Retina (tissue), 1 donor: ENCODE measurements at regions not wholly inside any gene's neighbourhood (a gene's known extent, or its start where the extent isn't known, plus 50 kb on each side); places are given as distances from the start of the nearest gene placed in this dataset.
"Not testable (repeated sequence)": the region's sequence is repeated elsewhere in the genome, so short reads cannot be mapped to it uniquely, and the experiment has no call there.

Source experiments
- DNase-seq: peaks from one replicate; pipeline ENCODE4 v3.0.0-alpha.2; 2016

DNA sequence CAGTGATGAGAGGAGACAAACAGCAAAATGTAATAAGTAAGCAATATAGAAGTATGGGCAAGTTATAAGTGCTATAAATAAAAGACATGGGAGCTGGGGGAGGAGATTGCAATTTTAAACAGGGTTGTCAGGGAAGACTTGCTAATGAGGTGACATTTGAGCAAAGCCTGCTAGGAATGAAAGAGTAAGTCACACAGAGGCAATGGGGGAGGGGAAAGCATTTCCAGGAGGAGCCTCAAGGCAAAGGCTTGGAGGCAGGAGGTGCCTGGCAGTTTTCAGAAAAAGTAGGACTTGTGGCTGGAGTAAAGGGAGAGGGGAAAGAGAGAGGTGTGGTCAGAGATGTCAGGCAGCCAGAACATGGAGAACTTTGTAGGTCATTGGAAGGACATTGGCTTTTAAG lies 124.4 kb upstream of the NMUR2 start:
- DNase-seq, result no peak

DNA sequence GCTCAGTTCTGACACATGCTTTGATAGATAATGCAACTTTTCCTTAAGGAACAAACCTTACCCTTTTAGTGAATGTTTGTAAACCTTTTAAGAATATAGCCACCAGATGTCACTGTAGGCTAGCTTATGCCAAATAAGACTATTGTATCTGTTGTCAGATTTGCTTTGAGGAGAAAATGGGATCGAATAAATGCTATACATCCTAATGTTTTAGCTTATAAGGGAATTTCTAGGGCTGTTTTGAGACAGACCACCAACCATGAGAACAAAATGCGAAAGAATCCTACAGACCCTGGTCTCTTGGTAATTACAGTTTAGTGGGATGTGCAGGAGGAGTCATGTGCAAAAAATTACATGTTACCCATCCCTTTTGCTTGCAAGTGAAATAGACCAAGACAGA lies 127.6 kb upstream of the NMUR2 start:
- DNase-seq, result peak; percentile 63

DNA sequence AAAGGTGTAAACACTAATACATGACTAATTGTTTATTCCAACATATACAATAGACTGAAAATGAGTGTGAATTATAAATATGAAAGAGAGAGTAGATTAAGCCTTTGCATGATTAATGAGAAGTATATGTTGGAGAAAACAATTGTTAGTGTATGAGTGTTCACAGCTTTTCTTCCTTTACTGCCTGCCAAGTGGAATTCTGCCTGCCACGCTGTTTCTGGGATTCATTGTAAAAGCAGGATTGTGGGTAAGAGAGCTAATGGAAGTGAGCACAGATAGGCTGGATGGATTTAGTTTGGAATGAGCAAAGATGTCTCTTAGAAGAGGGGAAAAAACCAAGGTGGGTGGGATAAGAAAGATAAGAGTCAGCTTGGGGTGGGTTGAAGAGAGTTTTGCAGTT lies 129.6 kb upstream of the NMUR2 start:
- no peak for DNase-seq

DNA sequence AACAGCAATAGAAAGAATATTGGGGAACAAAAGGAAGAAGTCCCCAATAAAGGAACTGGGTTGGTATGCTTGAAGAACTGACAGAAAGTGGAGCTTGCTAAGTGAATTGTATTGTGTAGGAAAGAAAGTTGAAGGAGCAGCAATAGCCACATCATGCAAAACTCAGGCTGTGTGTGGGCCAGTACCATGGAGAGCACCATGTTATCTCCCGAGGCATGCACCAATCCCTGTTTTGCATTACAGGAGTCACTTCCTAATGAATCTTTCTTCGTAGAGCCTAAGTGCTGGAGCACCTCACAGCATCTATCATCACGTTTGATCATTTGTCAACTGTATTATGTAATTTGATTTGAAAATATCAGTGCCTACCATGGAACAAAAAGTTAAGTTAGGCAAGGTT lies 137.7 kb upstream of the NMUR2 start:
- no peak for DNase-seq

DNA sequence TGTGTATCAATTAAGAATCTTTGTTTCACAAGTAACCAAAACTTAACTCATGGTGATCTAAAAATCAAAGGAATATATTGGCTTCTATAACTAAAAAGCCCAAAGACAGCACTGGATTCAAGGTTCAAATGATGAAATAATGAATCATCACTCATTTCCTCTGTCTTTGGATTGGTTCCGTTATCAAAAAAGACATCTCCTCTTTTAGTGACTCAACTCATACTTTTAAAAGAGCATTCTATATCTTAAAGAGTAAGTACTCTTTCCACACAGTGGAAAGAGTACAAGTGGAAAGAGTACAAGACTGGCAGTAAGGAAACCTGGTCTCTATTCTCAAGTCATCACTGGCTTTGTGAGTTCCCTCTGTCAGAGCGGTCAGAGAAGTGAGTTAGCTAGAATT lies 141.4 kb upstream of the NMUR2 start:
- DNase-seq, result no peak

DNA sequence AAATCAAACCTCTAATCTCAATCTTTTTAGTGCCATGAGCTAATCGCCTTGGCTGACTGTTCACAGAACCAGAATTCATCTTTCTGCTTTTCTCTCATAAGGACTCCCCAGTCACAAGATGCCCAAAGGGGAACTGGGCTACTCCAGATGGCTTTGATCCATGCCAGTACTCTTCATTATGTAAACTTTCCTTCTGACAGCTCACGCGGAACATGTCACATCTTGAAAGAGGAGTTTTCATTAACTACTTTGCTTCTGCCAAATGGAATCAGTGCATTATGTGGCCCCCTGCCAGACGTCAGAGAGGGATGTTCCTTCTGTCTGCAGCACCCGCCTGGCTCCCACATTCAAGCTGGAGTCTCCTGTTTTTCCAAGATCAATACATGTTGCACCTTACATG lies 142.1 kb upstream of the NMUR2 start:
- DNase-seq, result no peak

DNA sequence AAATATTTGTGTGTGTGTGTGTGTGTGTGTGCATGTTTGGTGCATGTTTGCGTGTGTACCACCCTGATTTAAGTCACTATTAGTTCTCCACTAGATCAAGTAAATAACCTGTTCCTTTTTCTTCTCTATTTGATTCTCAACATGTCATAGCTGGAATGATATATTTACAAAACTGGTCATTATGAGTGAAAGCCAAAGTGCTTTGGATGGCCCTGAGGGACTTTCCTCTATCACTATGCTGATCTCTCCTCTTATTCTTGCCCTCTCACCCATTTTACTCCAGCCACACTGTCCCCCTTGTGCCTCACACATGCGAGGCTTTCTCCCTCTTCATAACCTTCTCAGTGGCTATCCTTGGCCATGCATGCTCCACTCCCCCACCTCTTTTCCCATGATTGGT lies 144.6 kb upstream of the NMUR2 start:
- no peak for DNase-seq

DNA sequence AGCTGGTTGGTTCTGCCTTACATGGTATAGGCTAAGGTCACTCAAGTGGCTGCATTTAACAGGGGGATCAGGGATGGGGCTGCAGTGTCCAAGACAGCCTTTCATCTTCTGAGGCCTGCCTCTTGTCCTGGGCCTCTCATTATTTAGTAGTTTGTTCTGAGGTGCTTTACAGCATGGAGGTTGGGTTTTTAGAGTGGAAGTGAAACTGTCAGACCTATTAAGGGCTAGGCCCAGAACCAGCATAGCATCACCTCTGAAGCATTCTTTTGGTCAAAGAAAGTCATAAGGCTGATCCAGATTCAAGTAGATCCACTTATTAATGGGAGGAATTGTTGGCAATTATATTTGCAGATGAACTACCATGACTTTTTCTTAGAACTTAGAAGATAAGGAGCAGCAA lies 146.0 kb upstream of the NMUR2 start:
- DNase-seq, result no peak

DNA sequence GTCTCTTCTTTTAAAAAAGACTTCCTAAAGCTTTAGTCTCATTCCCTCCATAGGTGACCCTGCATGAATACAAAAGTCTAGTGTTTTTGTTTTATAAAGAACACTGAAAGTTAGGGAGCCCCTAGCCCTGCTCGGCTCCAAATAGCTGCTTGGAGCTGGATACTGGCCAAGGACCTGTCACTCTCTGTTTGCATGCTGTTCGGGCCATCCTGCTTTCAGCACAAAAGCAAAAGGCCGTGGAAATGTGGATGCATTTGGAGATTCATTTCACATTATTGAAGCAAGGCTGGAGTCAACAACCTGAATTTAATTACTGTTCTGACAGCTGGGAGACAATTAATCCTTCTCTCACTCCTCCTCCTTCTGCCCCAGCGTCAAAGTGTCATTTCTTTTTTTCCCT lies 151.7 kb upstream of the NMUR2 start:
- peak; percentile 64 for DNase-seq

DNA sequence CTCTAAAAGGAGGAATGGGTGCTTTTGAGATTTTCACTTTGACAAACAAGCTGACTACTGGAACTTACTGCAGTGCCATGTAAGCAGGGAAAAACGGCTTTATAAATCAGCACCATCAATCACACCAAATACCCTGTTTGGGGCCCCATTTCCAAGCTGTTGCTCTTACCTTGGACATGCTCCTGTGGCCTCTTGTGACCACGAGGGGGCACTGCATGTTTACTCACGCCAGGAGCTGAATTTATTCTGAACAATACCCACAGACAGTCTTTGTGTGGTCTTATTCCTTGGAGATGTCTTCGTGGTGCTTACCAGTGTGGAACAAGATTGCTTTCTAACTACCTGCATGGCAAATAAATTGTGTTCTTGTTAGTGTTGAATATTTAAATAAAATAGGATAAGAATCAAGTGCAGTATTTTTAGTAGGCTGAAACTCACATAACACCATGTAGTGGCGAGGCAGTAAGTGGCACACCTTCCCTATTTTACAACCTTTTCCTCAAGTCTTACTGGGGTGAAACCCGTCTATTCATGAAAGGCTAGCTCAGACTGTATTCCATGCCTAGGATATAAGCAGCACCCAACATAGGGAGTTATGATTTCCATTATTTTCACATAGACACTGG lies 155.5 kb upstream of the NMUR2 start:
- DNase-seq, result peak; percentile 69

DNA sequence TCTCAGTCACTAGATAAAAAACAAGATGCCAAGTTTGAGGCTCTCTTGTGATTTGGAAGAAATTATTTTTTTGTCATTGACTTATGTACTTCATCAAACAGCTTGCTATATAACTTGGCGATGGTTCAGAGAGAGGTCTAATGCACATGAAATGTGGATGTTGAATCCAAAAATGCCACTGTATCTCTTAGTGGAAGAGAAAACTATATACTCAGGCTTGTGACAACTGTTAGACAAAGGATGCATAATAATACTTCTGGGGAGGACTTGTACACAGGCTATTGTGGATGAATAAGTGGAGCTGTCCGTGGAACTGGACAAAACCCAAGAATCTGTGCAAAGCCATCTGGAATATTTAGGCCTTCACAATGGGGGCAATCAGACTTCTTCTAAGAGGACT lies 162.9 kb upstream of the NMUR2 start:
- DNase-seq, result no peak

DNA sequence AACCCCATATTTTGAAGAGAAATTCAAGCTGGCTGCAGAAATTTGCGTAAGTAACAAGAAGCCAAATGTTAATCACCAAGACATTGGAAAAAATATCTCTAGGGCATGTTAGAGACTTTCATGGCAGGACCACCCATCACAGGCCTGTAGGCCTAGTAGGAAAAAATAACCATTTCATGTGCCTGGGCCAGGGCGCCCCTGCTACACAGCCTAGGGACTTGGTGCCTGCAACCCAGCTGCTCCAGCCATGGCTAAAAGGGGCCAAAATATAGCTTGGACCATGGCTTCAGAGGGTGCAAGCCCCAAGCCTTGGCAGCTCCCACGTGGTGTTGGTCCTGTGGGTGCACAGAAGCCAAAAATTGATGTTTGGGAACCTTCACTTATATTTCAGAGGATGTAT lies 167.7 kb upstream of the NMUR2 start:
- no peak for DNase-seq

DNA sequence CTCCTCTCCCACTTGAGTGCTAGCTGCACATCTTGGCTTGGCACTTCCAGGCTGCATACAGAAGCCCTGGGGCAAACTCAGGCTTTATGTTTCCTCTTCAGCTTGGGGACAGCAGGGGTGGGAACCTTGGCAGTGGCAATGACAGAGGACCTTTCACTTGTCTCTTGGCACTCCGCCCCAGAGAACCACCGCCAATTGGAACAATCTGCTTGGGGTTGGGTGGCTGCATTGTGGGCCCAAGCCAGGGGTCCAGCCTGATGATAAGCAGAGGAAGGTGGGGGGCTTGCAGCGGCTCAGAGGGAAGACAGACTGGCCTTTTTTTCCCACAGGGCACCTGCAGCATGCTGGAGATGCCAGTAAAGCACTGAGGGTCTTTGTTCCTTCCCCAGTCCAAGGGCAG lies 179.0 kb upstream of the NMUR2 start:
- DNase-seq, result no peak

DNA sequence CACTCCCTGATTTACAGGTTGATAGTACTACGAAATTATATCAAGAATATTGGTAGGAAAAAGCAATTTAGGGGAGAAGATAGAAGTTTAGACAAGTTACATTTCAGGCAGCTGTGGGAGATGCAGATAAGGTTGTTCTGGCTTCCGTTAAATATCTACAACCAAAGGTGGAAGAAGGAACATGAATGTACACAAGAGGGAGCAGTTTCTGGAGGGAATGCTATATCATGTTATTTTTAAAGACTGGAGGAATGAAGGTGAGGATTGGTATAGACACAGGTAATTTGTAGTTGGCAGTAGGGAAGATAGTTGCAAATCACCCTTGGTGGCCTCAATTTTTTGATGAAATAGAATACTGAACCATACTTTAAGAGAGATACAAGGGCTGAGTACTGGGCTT lies 187.3 kb upstream of the NMUR2 start:
- no peak for DNase-seq

DNA sequence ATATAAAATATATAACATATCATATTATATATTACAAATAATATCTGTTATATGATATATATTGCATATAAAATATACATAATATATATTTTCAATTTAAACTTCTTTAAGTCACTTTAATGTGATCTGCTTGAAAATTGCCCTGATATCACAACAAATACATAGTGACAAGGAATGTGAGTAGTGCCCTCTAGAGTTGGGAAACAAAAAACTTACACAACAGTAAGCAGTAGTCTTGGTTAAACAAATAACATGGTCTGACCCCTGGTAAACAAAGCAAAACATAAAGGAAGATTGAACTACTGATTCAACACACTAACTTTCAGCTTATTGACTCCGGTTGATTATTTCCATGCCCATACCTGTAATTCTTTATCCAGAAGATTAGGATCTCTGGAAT lies 188.3 kb upstream of the NMUR2 start:
- DNase-seq, result no peak

DNA sequence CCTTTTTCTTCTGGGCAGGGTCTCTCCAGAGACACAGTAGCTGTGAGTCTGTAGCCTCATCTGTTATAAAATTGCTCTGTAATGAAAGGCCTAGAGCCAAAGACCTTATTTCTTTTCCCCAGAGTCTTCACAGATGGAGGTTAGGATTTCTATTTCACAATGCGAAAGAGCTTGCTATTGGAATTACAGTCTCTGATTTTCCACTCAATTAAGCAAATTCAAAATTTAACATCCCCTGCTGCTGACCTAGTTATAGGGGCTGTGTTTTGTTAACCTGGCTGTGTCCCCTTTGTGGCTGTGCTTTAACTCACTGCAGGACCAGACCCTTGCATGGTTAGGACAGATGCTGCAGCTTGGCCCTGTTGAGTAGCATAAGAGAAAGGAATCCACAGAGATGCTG lies 190.3 kb upstream of the NMUR2 start:
- DNase-seq, result peak; percentile 74

DNA sequence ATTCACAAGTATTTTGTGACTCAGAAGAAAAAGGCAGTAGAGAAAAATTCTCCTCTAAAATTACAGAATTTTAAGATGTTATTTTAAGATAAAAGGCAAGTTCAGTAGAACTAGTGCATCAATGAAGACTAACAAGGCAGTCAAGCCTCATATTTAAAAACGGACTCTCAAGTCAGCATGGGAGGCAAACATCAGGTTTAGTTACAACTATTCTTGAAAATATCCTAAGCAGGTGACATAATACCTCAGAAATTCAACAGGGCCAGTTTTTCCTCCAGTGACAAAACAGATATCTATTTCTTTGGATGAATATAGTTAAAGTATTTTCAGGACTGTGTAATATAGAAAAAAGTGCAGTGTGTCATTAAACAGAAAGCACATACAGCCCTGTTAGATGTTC lies 194.0 kb upstream of the NMUR2 start:
- no peak for DNase-seq

DNA sequence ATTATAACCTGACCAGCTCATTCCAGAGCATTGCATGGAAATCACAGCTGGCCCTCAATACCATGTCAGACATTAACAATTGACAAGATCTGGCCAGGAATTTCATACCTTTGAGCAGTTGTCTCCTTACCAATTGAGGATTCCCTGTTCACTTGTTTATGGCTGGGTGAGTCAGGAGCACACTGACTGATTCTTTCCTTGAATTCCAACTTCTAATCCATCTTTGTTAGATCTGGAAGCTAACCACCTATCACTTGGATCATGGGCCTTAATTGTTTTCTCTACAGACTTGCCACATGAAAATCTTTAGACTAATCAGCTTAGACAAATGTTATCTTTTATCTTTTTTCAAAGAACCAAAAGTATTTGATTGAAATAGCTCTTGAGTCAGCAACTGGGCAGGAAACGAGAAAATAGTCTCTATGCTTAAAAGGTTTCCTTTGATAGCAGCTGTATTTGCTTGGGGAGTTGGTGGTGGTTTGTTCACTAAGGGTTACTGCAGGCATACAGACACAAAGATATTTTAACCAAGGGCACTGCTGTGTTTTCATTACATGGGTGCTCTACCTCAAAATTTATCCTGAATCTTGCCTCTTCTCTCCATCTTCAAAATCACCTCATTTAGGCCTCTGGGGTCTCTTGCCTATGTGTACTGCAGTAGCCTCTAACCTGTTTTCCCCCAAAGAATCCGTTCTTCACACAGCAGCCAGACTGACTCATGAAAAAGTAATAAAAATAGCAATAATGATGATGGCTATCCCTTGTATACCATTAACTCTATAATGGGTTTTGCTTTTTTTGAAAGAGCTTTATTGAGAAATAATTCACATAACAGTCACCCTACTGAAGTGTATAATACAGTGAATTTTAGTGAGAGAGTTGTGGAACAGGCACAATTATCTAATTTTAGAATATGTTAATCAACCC lies 197.0 kb upstream of the NMUR2 start:
- DNase-seq, result no peak

DNA sequence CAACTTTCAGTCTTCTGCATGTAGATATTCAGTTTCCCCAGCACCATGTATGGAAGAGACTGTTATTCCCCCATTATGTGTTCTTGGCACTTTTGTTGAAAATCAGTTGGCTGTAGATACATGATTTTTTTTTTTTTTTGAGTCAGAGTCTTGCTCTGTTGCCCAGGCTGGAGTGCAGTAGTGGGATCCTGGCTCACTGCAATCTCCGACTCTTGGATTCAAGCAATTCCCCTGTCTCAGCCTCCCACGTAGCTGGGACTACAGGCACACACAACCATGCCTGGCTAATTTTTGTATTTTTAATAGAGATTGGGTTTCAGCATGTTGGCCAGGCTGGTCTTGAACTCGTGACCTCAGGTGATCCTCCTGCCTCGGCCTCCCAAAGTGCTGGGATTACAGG lies 201.0 kb upstream of the NMUR2 start:
- DNase-seq, result not testable (repeated sequence)

DNA sequence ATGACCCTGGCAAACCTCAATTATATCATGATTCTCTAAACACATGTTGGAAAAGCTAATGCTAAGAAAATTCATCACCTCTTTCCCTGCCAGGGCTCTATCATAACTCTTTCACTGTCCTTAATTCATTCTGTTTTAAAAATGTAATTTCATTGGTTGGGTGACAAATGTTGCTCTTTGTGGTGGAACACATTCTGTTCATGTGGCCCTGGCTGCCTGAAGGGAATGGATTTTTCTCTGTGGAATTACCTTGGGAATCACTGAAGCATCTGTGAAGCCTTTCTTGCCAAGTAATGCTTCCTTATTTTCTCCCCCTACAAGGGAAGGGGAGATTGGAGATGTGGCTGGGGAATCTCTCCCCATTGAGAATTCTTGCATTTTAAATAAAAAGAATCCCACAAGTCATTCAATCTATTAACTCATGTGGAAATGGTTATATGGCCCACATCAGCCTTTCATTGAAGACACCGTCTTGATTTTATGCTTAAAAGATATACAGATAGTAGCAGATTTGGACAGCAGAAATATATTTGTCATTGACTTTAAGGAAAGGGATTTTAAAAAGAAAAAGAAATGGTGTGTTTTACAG lies 201.8 kb upstream of the NMUR2 start:
- DNase-seq, result no peak

DNA sequence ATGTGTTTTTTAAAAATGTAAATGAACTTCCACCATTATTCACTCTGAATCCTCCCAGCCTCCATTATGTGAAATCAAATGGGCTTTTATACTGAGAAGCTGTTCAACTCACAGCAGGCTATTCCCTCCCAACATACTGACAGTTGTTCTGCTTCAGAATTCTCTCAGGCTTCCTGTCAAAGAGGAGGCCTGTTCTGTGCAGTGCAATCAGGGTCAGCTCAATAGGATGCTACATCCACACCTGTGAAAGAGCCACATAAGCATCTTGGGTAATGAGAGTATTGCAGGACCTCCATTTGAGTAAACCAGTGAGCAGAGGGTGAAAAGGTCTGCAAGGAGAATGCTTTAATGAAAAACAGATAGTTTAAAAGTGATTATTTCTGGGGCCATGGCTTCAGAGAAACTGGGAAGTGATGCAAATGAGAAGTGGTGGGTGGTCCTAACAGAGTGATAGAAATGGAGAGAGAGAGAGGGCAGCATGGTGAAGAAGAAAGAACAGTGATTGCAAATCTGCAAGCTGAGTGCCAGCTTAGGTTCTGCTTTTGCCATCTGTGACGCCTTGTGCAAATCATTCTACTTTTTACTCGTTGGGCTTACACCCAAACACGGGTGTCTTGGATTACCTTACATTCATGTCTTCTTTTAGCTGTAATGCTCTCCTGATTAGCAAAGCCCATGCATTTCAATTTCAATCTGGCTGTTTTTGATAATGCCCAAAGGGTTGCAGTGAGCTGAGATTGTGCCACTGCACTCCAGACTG lies 202.5 kb upstream of the NMUR2 start:
- DNase-seq, result peak; percentile 36

DNA sequence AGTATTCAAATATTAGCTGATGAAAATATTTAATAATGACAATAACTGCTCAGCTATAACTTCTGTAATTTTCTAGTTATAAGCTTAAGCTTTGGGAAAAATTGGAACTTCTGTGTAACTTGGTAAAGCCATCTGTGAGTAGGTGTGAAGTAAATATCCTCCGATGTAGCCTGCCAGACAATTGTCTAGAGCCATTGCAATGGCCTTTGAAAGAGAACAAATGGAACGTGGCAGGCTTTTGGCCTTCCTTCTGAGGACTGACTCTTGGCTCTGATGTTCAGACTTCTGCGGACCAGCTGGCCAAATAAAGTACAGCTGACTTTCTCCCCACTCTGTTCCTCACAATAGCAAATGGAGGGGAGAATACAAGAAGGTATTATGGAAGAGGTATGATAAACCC lies 203.4 kb upstream of the NMUR2 start:
- DNase-seq, result no peak

DNA sequence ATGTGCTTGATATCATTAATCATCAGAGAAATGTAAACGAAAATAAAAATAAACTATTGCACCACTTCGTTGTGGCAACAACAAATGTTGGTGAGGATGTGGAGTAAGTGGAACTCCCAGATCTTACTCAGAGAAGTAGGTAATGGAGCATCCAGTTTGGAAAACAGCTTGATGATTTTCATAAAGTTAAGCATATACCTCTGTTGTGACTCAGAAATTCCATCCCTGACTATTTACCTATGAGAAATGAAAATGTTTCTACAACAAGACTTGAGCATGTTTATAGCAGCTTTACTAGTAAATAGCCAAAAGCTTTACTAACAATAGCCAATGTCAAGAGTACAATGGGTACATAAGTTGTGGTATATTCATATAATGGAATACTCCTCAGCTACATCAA lies 214.7 kb upstream of the NMUR2 start:
- no peak for DNase-seq

DNA sequence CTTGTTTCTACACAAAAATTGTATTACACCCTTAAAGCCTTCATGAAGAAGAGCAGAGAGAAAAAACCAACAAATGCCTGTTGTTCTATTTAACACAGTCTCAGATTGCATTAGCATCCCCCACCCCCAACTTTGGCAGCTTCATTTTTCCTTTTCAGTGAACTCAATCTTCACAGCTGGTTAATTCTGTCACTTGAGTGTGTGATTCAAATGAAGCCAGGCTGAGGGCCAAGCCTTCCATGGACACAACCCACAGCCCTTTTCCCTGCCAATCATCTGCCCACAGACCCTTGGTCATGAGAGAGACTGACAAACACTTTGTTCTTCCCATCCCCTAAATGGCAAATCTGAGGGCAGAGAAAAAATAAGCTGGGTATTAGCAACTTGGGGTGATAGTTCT lies 217.5 kb upstream of the NMUR2 start:
- peak; percentile 50 for DNase-seq
